Stomach (tissue), 8 donors: ENCODE measurements at regions not wholly inside any gene's neighbourhood (a gene's known extent, or its start where the extent isn't known, plus 50 kb on each side); places are given as distances from the start of the nearest gene placed in this dataset.
A peak's percentile ranks its signal among the peaks of the same experiment; 100 is the strongest.

Experiments
- DNase-seq, 2 donors: peaks; one replicate each; pipeline versions ENCODE4 v3.0.0 to v3.0.0-alpha.2; 2013 to 2019
- H3K27ac ChIP-seq, 5 donors: fragments of 200-600 bp in 4 of 5; sonication (generic) in 4 of 5; one replicate each; pipeline ENCODE4 v1.5.1; 2013 to 2019; ENCODE audit warnings: mild to moderate bottlenecking in 1 of 5, moderate library complexity in 1 of 5
- H3K27me3 ChIP-seq, 3 donors: fragments of 200-600 bp; sonication (generic); one replicate each; pipeline ENCODE4 v1.5.1; 2017 to 2019; ENCODE audit warnings: mixed run types in 1 of 3
- H3K36me3 ChIP-seq, 4 donors: fragments of 200-600 bp; sonication (generic); 1 replicate in 3 of 4; 2 replicates in 1 of 4; pipeline ENCODE4 v1.5.1; 2016 to 2019
- H3K4me1 ChIP-seq, 4 donors: fragments of 200-600 bp; sonication (generic); one replicate each; pipeline ENCODE4 v1.5.1; 2016 to 2019
- H3K4me3 ChIP-seq, 4 donors: fragments of 200-600 bp; sonication (generic) in 3 of 4; one replicate each; pipeline ENCODE4 v1.5.1; 2016 to 2019; ENCODE audit warnings: mild to moderate bottlenecking in 1 of 4
- H3K9me3 ChIP-seq, 4 donors: fragments of 200-600 bp; sonication (generic); one replicate each; pipeline ENCODE4 v1.5.1; 2016 to 2019
- CTCF ChIP-seq, 7 experiments: fragments of 450-650 bp in 4 of 7; fragments of 200-600 bp in 3 of 7; sonication (generic) in 3 of 7; IDR thresholded peaks; one replicate each; pipeline ENCODE4 v1.5.1; 2016 to 2019; ENCODE audit warnings: antibody characterized with exemption in 7 of 7, control low read depth in 2 of 7, mild to moderate bottlenecking in 1 of 7
- EP300 ChIP-seq: sonication (generic); formaldehyde crosslinking; IDR thresholded peaks from one replicate; pipeline ENCODE4 v1.6.1; 2017; ENCODE audit warnings: antibody characterized with exemption
- POLR2A ChIP-seq, 4 donors: fragments of 450-650 bp; IDR thresholded peaks; one replicate each; pipeline ENCODE4 v1.6.1; 2016; ENCODE audit warnings: antibody characterized with exemption in 4 of 4, control low read depth in 2 of 4, mild to moderate bottlenecking in 1 of 4, moderate library complexity in 1 of 4
- POLR2AphosphoS5 ChIP-seq, 3 donors: sonication (generic); formaldehyde crosslinking; IDR thresholded peaks; one replicate each; pipeline ENCODE4 v1.6.1; 2016; ENCODE audit warnings: antibody characterized with exemption in 3 of 3
- WGBS, 5 donors: extraction: QIAGEN DNeasy Blood & Tissue Kit in 3 of 5; methylation state at CpG; one replicate each; pipeline versions ENCODE4 v1.1.5 to v1.1.7; 2013 to 2018; 5-methylcytosine and 5-hydroxymethylcytosine counted together
- intact Hi-C: fragments of 100-400 bp; cut with DNase I; formaldehyde crosslinking; loops from one replicate; pipeline ENCODE4 v1.15.1; 2023; ENCODE audit warnings: low total_unique reads
- small RNA-seq, 4 donors: library from RNA; depleted of rRNA; stranded (forward); fragments of <200 nt; gene quantifications; one replicate each; pipeline ENCODE3, GENCODE V24; 2016
- donor health status: healthy with polysubstance abuse.
- donor health status: Bipolar disorder and iron deficiency.
- donor health status: healthy.

- TF ChIP-seq CTCF (IDR thresholded peaks at IDR 0.05): no peak
- TF ChIP-seq POLR2AphosphoS5 (IDR thresholded peaks at IDR 0.05): no peak
- no peak for TF ChIP-seq EP300
- no peak for TF ChIP-seq POLR2A (IDR thresholded peaks at IDR 0.05)
- no peaks in the 10 kb centered on the region for H3K9me3 ChIP-seq
- 86 to 95% (median 93%) methylated on average over 3 of the region's 3 CpGs for WGBS, 5 donors
- peak overlapping the region in 1 of 5 donors; percentile 71 for H3K27ac ChIP-seq
- intact Hi-C loops: no loop called here
- DNase-seq: no peak
- H3K4me1 ChIP-seq: peaks cover 24 to 68% (median 45%) of the 10 kb centered on the region in 4 donors
- H3K27me3 ChIP-seq: no peaks in the 10 kb centered on the region
- no peak overlapping the region for H3K4me3 ChIP-seq
- no peaks in the 10 kb centered on the region for H3K36me3 ChIP-seq
Observed at GRCh38 chr3:51618496-51618895, 52.6 kb upstream of the TEX264 start.

- TF ChIP-seq POLR2AphosphoS5 (IDR thresholded peaks at IDR 0.05) (no peak), CTCF (IDR thresholded peaks at IDR 0.05) (no peak), POLR2A (IDR thresholded peaks at IDR 0.05) (no peak), EP300 (no peak)
- no peaks in the 10 kb centered on the region for H3K36me3 ChIP-seq
- no peaks in the 10 kb centered on the region for H3K9me3 ChIP-seq
- no peak overlapping the region for H3K4me3 ChIP-seq
- intact Hi-C loops: no loop called here
- no peaks in the 10 kb centered on the region for H3K27me3 ChIP-seq
- 86 to 98% (median 93%) methylated on average over 4 of the region's 4 CpGs for WGBS, 5 donors
- H3K4me1 ChIP-seq: peaks cover 24 to 68% (median 46%) of the 10 kb centered on the region in 4 donors
- peak overlapping the region in 4 of 5 donors; percentile 12 to 71 (median 36) for H3K27ac ChIP-seq
- DNase-seq: no peak
Observed at GRCh38 chr3:51619983-51620382, 51.1 kb upstream of the TEX264 start.

- Histone ChIP-seq H3K27ac (peak overlapping the region in 4 of 5 donors; percentile 12 to 71 (median 54)), H3K4me1 (peaks cover 24 to 68% (median 46%) of the 10 kb centered on the region in 4 donors), H3K9me3 (no peaks in the 10 kb centered on the region), H3K4me3 (no peak overlapping the region), H3K36me3 (no peaks in the 10 kb centered on the region), H3K27me3 (no peaks in the 10 kb centered on the region)
- WGBS, 5 donors: 16 to 44% (median 19%) methylated on average over 2 of the region's 2 CpGs
- intact Hi-C loops: no loop called here
- TF ChIP-seq POLR2AphosphoS5 (IDR thresholded peaks at IDR 0.05): peak in 2 of 3 donors; percentile 23 to 51
- no peak for TF ChIP-seq EP300
- DNase-seq: peak in 1 of 2 donors; percentile 19
Observed at GRCh38 chr3:51620543-51620942, 50.5 kb upstream of the TEX264 start.

- H3K36me3 ChIP-seq: no peaks in the 10 kb centered on the region
- TF ChIP-seq CTCF (IDR thresholded peaks at IDR 0.05) (no peak), POLR2A (IDR thresholded peaks at IDR 0.05) (no peak), POLR2AphosphoS5 (IDR thresholded peaks at IDR 0.05) (no peak), EP300 (no peak)
- 22 to 52% (median 39%) methylated on average over 2 of the region's 2 CpGs for WGBS, 5 donors
- peaks cover 24 to 68% (median 46%) of the 10 kb centered on the region in 4 donors for H3K4me1 ChIP-seq
- DNase-seq: no peak
- peak overlapping the region in 4 of 5 donors; percentile 28 to 71 (median 54) for H3K27ac ChIP-seq
- H3K9me3 ChIP-seq: no peaks in the 10 kb centered on the region
- H3K27me3 ChIP-seq: no peaks in the 10 kb centered on the region
- no peak overlapping the region for H3K4me3 ChIP-seq
- intact Hi-C loops: no loop called here
Observed at GRCh38 chr3:51621091-51621892, 49.8 kb upstream of the TEX264 start.

Small RNA genes in the stretch of these regions (small RNA-seq; reads per million reads assigned to genes)
- 0 reads per million in 4 donors for gene RNU6ATAC29P
